ENCODE measurements at regions not wholly inside any gene's neighbourhood (a gene's known extent, or its start where the extent isn't known, plus 50 kb on each side); places are given as distances from the start of the nearest gene placed in this dataset.

DNA sequence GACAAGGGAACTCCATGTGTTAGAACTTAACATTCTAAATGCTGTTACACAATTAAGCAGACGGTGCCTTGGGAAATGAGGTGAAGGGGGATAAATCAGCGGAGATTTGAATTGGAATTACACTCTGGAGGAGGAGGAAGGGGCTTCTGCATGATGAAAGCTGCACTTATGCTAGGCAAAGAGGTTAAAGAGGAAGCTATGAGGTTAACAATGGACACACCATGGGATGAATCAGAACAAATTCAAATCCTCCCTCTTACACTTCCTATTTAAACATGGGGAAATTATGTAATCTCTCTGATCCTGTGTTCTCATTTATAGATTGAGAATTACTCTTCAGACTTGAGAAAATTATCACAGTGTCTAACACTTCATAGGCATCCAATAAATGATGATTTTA lies 121.5 kb upstream of the SIX2 start:
- TF ChIP-seq, protein P1, sequence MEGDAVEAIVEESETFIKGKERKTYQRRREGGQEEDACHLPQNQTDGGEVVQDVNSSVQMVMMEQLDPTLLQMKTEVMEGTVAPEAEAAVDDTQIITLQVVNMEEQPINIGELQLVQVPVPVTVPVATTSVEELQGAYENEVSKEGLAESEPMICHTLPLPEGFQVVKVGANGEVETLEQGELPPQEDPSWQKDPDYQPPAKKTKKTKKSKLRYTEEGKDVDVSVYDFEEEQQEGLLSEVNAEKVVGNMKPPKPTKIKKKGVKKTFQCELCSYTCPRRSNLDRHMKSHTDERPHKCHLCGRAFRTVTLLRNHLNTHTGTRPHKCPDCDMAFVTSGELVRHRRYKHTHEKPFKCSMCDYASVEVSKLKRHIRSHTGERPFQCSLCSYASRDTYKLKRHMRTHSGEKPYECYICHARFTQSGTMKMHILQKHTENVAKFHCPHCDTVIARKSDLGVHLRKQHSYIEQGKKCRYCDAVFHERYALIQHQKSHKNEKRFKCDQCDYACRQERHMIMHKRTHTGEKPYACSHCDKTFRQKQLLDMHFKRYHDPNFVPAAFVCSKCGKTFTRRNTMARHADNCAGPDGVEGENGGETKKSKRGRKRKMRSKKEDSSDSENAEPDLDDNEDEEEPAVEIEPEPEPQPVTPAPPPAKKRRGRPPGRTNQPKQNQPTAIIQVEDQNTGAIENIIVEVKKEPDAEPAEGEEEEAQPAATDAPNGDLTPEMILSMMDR (tag by site-specific recombination; IDR thresholded peaks at IDR 0.05): no peak
- TF ChIP-seq MEIS1 (CRISPR knock-in tag; IDR thresholded peaks at IDR 0.05; ENCODE audit: borderline replicate concordance): no peak
